ENCODE measurements at regions not wholly inside any gene's neighbourhood (a gene's known extent, or its start where the extent isn't known, plus 50 kb on each side); places are given as distances from the start of the nearest gene placed in this dataset.

DNA sequence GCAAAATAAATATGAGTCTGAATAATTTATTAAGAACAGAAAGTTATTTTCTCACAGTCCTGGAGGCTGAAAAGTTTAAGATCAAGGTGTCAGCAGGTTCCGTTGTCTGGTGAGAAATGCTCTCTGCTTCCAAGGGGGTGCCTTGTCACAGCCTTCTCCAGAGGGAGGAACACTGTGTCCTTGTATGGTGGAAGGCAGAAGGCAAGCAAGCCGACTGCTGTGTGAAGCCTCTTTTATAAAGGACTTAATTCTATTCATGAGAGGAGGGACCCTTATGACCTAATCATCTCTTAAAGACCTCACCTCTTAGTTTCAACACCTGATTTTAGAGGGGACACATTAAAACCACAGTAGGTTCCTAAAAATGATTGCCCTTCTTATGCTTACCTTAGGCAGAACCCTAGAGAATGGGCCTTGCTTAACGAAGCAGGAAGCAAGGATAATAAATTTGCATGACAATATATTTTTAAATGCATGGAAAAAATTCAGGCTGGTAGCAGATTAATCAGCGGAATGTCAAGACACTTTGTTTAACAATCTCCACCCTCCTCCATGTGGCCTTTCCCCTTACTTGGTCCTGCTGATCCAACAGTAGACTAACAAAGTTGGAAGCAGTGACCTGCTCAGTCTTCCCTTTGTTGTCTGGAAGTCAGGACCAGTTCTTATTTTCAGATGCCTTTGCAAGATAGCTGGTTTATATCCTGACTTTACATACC lies 154.9 kb downstream of the DYRK2 start:
- no peak for TF ChIP-seq TAF1 (IDR thresholded peaks at IDR 0.05; ENCODE audit: borderline replicate concordance, insufficient read depth, low read length)
- no peak for TF ChIP-seq FOXP2 (optimal IDR thresholded peaks at IDR 0.05; ENCODE audit: borderline replicate concordance, extremely low read depth, extremely low read length, insufficient read depth)
- TF ChIP-seq SIN3A (IDR thresholded peaks at IDR 0.05; ENCODE audit: borderline replicate concordance, insufficient read depth, low read length), result no peak
- TF ChIP-seq POLR2AphosphoS5 (IDR thresholded peaks at IDR 0.05; ENCODE audit: low read depth, low read length), result no peak
- TF ChIP-seq, protein P1, sequence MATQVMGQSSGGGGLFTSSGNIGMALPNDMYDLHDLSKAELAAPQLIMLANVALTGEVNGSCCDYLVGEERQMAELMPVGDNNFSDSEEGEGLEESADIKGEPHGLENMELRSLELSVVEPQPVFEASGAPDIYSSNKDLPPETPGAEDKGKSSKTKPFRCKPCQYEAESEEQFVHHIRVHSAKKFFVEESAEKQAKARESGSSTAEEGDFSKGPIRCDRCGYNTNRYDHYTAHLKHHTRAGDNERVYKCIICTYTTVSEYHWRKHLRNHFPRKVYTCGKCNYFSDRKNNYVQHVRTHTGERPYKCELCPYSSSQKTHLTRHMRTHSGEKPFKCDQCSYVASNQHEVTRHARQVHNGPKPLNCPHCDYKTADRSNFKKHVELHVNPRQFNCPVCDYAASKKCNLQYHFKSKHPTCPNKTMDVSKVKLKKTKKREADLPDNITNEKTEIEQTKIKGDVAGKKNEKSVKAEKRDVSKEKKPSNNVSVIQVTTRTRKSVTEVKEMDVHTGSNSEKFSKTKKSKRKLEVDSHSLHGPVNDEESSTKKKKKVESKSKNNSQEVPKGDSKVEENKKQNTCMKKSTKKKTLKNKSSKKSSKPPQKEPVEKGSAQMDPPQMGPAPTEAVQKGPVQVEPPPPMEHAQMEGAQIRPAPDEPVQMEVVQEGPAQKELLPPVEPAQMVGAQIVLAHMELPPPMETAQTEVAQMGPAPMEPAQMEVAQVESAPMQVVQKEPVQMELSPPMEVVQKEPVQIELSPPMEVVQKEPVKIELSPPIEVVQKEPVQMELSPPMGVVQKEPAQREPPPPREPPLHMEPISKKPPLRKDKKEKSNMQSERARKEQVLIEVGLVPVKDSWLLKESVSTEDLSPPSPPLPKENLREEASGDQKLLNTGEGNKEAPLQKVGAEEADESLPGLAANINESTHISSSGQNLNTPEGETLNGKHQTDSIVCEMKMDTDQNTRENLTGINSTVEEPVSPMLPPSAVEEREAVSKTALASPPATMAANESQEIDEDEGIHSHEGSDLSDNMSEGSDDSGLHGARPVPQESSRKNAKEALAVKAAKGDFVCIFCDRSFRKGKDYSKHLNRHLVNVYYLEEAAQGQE (IDR thresholded peaks at IDR 0.05; ENCODE audit: insufficient read depth in 1 of 2, low read depth in 2 of 2, low read length in 2 of 2), result no peak

DNA sequence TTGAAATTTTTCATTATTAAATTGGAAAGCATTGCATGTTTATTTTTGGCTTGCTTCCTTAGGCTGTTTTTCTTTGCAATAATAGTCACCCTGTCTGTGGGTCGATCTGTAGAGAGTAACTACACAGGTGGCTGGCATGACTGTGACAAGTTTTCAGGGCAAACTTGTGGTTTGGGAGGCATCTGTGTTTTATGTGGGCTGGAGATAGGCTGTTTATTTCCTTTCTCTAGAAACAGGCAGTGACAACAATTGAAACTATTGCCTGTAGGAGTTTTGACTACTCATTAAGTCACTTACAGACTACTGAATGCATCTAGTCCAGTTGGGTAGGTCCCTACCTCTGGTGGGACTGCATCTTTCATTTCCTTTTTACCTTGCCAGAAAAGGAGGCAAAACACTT lies 155.6 kb downstream of the DYRK2 start:
- TF ChIP-seq, protein P1 (IDR thresholded peaks at IDR 0.05; ENCODE audit: insufficient read depth in 1 of 2, low read depth in 2 of 2, low read length in 2 of 2), result no peak
- TF ChIP-seq FOXP2 (optimal IDR thresholded peaks at IDR 0.05; ENCODE audit: borderline replicate concordance, extremely low read depth, extremely low read length, insufficient read depth), result no peak
- no peak for TF ChIP-seq TAF1 (IDR thresholded peaks at IDR 0.05; ENCODE audit: borderline replicate concordance, insufficient read depth, low read length)
- no peak for TF ChIP-seq POLR2AphosphoS5 (IDR thresholded peaks at IDR 0.05; ENCODE audit: low read depth, low read length)
- no peak for TF ChIP-seq SIN3A (IDR thresholded peaks at IDR 0.05; ENCODE audit: borderline replicate concordance, insufficient read depth, low read length)

DNA sequence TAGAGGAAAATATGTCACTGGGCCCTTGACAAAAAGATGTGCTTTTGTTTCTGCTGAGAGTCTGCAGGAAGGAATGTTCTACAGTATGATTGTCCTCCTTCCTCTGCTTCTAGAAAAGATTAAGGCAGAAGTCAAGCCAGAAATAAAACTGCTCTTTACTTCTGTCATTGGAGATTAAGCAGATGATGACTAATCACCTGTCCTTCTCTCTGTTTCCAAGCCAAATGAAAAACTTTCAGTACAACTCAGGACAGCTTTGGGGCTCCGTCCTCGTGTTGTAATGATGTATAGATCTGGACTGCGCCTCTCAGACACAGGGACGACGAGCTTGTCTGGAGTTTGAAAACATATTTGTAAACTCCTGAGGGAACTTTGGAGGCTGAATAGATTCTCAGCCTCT lies 159.3 kb downstream of the DYRK2 start:
- TF ChIP-seq, protein P1 (IDR thresholded peaks at IDR 0.05; ENCODE audit: insufficient read depth in 1 of 2, low read depth in 2 of 2, low read length in 2 of 2), result no peak
- TF ChIP-seq TAF1 (IDR thresholded peaks at IDR 0.05; ENCODE audit: borderline replicate concordance, insufficient read depth, low read length) (no peak), SIN3A (IDR thresholded peaks at IDR 0.05; ENCODE audit: borderline replicate concordance, insufficient read depth, low read length) (no peak), FOXP2 (optimal IDR thresholded peaks at IDR 0.05; ENCODE audit: borderline replicate concordance, extremely low read depth, extremely low read length, insufficient read depth) (no peak), POLR2AphosphoS5 (IDR thresholded peaks at IDR 0.05; ENCODE audit: low read depth, low read length) (no peak)

DNA sequence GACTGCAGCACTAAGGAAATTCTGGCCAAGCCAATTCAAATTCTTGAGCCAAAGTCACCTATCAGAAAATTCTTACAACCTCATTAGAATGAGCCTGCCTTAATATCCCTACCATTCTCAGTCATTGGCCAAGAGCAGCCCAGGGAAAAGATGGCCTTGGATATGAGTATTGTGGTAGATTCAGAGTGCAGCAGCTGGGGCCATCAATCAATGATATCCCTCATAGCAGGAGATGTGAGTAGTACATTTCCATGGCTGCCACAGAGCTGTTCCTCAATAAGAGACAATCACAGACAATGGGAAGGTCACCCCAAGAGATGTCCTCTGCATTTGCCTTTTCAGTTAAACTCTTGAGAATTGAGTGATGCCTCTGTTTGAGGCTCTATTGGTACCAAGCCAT lies 161.6 kb downstream of the DYRK2 start:
- TF ChIP-seq SIN3A (IDR thresholded peaks at IDR 0.05; ENCODE audit: borderline replicate concordance, insufficient read depth, low read length), result no peak
- TF ChIP-seq, protein P1 (IDR thresholded peaks at IDR 0.05; ENCODE audit: insufficient read depth in 1 of 2, low read depth in 2 of 2, low read length in 2 of 2), result no peak
- TF ChIP-seq POLR2AphosphoS5 (IDR thresholded peaks at IDR 0.05; ENCODE audit: low read depth, low read length), result no peak
- no peak for TF ChIP-seq TAF1 (IDR thresholded peaks at IDR 0.05; ENCODE audit: borderline replicate concordance, insufficient read depth, low read length)
